Hepatocyte (in vitro differentiated cells): ENCODE measurements at regions not wholly inside any gene's neighbourhood (a gene's known extent, or its start where the extent isn't known, plus 50 kb on each side); places are given as distances from the start of the nearest gene placed in this dataset.

Experiments
- EZH2 ChIP-seq: fragments of 200-600 bp; sonication (generic); IDR thresholded peaks from 2 replicates; pipeline ENCODE4 v1.6.1; 2016; ENCODE audit warnings: antibody characterized with exemption, mild to moderate bottlenecking, borderline replicate concordance
- EZH2phosphoT487 ChIP-seq: fragments of 200-600 bp; sonication (generic); IDR thresholded peaks from one replicate; pipeline ENCODE4 v1.6.1; 2018; ENCODE audit warnings: antibody characterized with exemption, mild to moderate bottlenecking, low read depth, moderate library complexity; ENCODE audit not compliant: unreplicated experiment, severe bottlenecking
- TF ChIP-seq, protein P1 (sequence below): fragments of 200-600 bp; sonication (generic); IDR thresholded peaks from 2 replicates; pipeline ENCODE4 v1.5.1; 2016; ENCODE audit warnings: antibody characterized with exemption, mild to moderate bottlenecking; ENCODE audit not compliant: poor library complexity

DNA sequence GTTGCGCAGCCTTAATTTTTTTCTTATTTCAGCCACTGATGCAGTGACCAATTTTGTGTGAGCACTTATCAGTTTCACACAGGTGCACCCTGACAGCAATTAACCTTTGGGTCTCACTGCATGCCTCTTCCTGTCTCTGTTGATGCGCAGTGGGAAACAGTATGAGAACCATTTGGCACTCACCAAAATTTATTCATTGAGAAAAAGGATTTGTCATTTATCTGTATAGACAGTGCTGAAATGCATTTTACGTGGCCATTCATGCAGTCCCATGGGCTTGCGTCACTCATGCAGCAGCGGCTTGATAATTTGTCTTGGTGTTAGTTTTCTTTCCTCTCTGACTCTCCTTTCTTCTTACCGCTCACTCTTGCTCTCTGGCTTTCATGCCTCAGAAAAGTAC, 157.5 kb downstream of the C12orf75 start:
- TF ChIP-seq EZH2phosphoT487 (no peak), EZH2 (no peak)
- TF ChIP-seq, protein P1, sequence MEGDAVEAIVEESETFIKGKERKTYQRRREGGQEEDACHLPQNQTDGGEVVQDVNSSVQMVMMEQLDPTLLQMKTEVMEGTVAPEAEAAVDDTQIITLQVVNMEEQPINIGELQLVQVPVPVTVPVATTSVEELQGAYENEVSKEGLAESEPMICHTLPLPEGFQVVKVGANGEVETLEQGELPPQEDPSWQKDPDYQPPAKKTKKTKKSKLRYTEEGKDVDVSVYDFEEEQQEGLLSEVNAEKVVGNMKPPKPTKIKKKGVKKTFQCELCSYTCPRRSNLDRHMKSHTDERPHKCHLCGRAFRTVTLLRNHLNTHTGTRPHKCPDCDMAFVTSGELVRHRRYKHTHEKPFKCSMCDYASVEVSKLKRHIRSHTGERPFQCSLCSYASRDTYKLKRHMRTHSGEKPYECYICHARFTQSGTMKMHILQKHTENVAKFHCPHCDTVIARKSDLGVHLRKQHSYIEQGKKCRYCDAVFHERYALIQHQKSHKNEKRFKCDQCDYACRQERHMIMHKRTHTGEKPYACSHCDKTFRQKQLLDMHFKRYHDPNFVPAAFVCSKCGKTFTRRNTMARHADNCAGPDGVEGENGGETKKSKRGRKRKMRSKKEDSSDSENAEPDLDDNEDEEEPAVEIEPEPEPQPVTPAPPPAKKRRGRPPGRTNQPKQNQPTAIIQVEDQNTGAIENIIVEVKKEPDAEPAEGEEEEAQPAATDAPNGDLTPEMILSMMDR, result no peak
